K562 (cell line): ENCODE measurements at regions not wholly inside any gene's neighbourhood (a gene's known extent, or its start where the extent isn't known, plus 50 kb on each side); places are given as distances from the start of the nearest gene placed in this dataset.

Experiments used
- FUS ChIP-seq: fragments of 200-400 bp; formaldehyde crosslinking; optimal IDR thresholded peaks from 2 replicates; pipeline ENCODE3; 2017; ENCODE audit warnings: low read depth, low read length
- PHF8 ChIP-seq: fragments of 200-600 bp; sonication (generic); IDR thresholded peaks from 2 replicates; pipeline ENCODE4 v1.6.1; 2012; ENCODE audit warnings: mixed run types, mild to moderate bottlenecking, inconsistent platforms, low read length, moderate library complexity, borderline replicate concordance
- ZNF318 ChIP-seq, 2 experiments: fragments of 450-650 bp; IDR thresholded peaks; 2 replicates each; pipeline ENCODE4 v1.6.1; 2016; ENCODE audit warnings: mild to moderate bottlenecking in 2 of 2, borderline replicate concordance in 1 of 2, low read depth in 1 of 2, moderate library complexity in 1 of 2
- TF ChIP-seq, protein P1 (sequence below): sonication (generic); formaldehyde crosslinking; IDR thresholded peaks from 2 replicates; pipeline ENCODE4 v1.8.0; 2023; ENCODE audit warnings: missing genetic modification reagents, mild to moderate bottlenecking, borderline replicate concordance

- TF ChIP-seq ZNF318 (IDR thresholded peaks at IDR 0.05; ENCODE audit: borderline replicate concordance in 1 of 2, low read depth in 1 of 2) (no peak), PHF8 (no peak), FUS (no peak)
- TF ChIP-seq, protein P1, sequence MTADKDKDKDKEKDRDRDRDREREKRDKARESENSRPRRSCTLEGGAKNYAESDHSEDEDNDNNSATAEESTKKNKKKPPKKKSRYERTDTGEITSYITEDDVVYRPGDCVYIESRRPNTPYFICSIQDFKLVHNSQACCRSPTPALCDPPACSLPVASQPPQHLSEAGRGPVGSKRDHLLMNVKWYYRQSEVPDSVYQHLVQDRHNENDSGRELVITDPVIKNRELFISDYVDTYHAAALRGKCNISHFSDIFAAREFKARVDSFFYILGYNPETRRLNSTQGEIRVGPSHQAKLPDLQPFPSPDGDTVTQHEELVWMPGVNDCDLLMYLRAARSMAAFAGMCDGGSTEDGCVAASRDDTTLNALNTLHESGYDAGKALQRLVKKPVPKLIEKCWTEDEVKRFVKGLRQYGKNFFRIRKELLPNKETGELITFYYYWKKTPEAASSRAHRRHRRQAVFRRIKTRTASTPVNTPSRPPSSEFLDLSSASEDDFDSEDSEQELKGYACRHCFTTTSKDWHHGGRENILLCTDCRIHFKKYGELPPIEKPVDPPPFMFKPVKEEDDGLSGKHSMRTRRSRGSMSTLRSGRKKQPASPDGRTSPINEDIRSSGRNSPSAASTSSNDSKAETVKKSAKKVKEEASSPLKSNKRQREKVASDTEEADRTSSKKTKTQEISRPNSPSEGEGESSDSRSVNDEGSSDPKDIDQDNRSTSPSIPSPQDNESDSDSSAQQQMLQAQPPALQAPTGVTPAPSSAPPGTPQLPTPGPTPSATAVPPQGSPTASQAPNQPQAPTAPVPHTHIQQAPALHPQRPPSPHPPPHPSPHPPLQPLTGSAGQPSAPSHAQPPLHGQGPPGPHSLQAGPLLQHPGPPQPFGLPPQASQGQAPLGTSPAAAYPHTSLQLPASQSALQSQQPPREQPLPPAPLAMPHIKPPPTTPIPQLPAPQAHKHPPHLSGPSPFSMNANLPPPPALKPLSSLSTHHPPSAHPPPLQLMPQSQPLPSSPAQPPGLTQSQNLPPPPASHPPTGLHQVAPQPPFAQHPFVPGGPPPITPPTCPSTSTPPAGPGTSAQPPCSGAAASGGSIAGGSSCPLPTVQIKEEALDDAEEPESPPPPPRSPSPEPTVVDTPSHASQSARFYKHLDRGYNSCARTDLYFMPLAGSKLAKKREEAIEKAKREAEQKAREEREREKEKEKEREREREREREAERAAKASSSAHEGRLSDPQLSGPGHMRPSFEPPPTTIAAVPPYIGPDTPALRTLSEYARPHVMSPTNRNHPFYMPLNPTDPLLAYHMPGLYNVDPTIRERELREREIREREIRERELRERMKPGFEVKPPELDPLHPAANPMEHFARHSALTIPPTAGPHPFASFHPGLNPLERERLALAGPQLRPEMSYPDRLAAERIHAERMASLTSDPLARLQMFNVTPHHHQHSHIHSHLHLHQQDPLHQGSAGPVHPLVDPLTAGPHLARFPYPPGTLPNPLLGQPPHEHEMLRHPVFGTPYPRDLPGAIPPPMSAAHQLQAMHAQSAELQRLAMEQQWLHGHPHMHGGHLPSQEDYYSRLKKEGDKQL, result no peak
Measured at GRCh38 chr6:80728830-80729229, 622.4 kb downstream of the BCKDHB start (continued).
